ENCODE measurements at regions not wholly inside any gene's neighbourhood (a gene's known extent, or its start where the extent isn't known, plus 50 kb on each side); places are given as distances from the start of the nearest gene placed in this dataset.

DNA sequence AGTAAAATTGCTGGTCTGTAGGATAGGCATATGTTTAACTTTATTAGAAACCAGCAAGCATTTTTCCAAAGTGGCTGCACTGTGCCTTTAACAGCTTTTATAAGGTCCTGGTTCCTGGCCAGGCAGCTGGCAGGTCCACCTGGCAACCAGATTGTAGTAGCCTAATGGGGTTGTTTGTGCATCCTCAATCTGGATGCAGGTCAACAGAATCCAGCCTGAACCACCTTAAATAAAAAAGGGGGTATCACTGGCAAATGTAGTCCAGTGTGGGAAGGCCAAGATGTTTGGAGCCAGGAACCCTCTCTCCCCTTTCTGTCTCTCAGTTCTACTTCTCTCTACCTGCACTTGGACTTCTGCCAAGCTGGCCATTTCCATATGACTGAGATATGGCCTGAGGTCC lies 200.3 kb downstream of the ZNF621 start:
- TF ChIP-seq FOXM1 (IDR thresholded peaks at IDR 0.05; ENCODE audit: borderline replicate concordance) (no peak), HDGF (IDR thresholded peaks at IDR 0.05; ENCODE audit: borderline replicate concordance) (no peak)
- TF ChIP-seq, protein P1, sequence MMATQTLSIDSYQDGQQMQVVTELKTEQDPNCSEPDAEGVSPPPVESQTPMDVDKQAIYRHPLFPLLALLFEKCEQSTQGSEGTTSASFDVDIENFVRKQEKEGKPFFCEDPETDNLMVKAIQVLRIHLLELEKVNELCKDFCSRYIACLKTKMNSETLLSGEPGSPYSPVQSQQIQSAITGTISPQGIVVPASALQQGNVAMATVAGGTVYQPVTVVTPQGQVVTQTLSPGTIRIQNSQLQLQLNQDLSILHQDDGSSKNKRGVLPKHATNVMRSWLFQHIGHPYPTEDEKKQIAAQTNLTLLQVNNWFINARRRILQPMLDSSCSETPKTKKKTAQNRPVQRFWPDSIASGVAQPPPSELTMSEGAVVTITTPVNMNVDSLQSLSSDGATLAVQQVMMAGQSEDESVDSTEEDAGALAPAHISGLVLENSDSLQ (IDR thresholded peaks at IDR 0.05): no peak
